PC-9 (cell line): ENCODE measurements at regions not wholly inside any gene's neighbourhood (a gene's known extent, or its start where the extent isn't known, plus 50 kb on each side); places are given as distances from the start of the nearest gene placed in this dataset.

Experiments used
- CTCF ChIP-seq: fragments of 200-600 bp; sonication (generic); conservative IDR thresholded peaks from 2 replicates; pipeline ENCODE4 v1.6.1; 2017; ENCODE audit warnings: mixed run types, antibody characterized with exemption, mild to moderate bottlenecking, moderate library complexity
- EZH2 ChIP-seq: fragments of 200-600 bp; sonication (generic); IDR thresholded peaks from 2 replicates; pipeline ENCODE4 v1.8.0; 2017; ENCODE audit warnings: antibody characterized with exemption, low read depth

DNA sequence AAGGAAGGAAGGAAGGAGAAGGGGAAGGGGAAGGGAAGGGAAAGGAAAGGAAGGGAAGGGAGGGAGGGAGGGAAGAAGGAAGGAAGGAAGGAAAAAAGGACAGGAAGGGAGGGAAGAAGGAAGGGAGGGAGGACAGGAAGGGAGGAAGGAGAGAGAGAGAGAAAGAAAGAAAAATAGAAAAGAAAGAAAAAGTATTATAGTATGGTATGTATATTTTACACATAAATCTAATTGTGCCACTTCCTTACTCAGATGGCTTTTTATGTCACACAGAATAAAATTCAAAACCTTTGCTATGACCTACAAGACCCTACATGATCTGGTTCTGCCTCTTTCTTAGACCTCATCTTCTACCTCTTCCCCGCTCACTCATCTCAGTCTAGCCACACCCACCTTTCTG lies 1016.9 kb upstream of the AUTS2 start:
- TF ChIP-seq CTCF (no peak), EZH2 (no peak)
